HuH-7.5 (cell line): ENCODE measurements at regions not wholly inside any gene's neighbourhood (a gene's known extent, or its start where the extent isn't known, plus 50 kb on each side); places are given as distances from the start of the nearest gene placed in this dataset.
"Not testable (repeated sequence)": the region's sequence is repeated elsewhere in the genome, so short reads cannot be mapped to it uniquely, and the experiment has no call there.

ENCODE experiments used
- DNase-seq: peaks from one replicate; pipeline ENCODE4 v3.0.0; 2011; ENCODE audit warnings: low spot score

- not testable (repeated sequence) for DNase-seq
These were observed 60.4 kb upstream of the NAA35 start for GRCh38 chr9:85880507-85880906.

GRCh38 chr9:85884256-85884655 lies 56.7 kb upstream of the NAA35 start:
- DNase-seq: no peak

GRCh38 chr9:85890962-85891361 lies 50.0 kb upstream of the NAA35 start:
- no peak for DNase-seq
